Sigmoid colon (tissue), 6 donors: ENCODE measurements at regions not wholly inside any gene's neighbourhood (a gene's known extent, or its start where the extent isn't known, plus 50 kb on each side); places are given as distances from the start of the nearest gene placed in this dataset.

Source experiments
- DNase-seq: peaks from one replicate; pipeline ENCODE4 v3.0.0-alpha.2; 2019
- H3K27ac ChIP-seq, 4 donors: fragments of 200-600 bp; sonication (generic); one replicate each; pipeline ENCODE4 v1.5.1; 2016 to 2019; ENCODE audit warnings: mild to moderate bottlenecking in 1 of 4
- H3K27me3 ChIP-seq, 3 donors: fragments of 200-600 bp; sonication (generic); one replicate each; pipeline ENCODE4 v1.5.1; 2019; ENCODE audit warnings: mild to moderate bottlenecking in 1 of 3
- H3K36me3 ChIP-seq, 4 donors: fragments of 200-600 bp; sonication (generic); one replicate each; pipeline ENCODE4 v1.5.1; 2016 to 2019
- H3K4me1 ChIP-seq, 4 donors: fragments of 200-600 bp; sonication (generic); one replicate each; pipeline ENCODE4 v1.5.1; 2017 to 2019
- H3K4me3 ChIP-seq, 4 donors: fragments of 200-600 bp; sonication (generic); one replicate each; pipeline ENCODE4 v1.5.1; 2017 to 2019; ENCODE audit warnings: mild to moderate bottlenecking in 2 of 4, moderate library complexity in 1 of 4
- H3K9me3 ChIP-seq, 4 donors: fragments of 200-600 bp in 3 of 4; sonication (generic) in 3 of 4; one replicate each; pipeline versions ENCODE4 v1.5.1 to v1.6.1; 2013 to 2019
- EP300 ChIP-seq, 4 donors: sonication (generic); formaldehyde crosslinking; IDR thresholded peaks; one replicate each; pipeline ENCODE4 v1.6.1; 2017; ENCODE audit warnings: antibody characterized with exemption in 4 of 4
- POLR2A ChIP-seq, 2 donors: fragments of 450-650 bp; IDR thresholded peaks; one replicate each; pipeline ENCODE4 v1.6.1; 2016; ENCODE audit warnings: antibody characterized with exemption in 2 of 2, mild to moderate bottlenecking in 2 of 2, moderate library complexity in 2 of 2
- POLR2AphosphoS5 ChIP-seq, 4 donors: sonication (generic); formaldehyde crosslinking; IDR thresholded peaks; one replicate each; pipeline ENCODE4 v1.6.1; 2017; ENCODE audit warnings: antibody characterized with exemption in 4 of 4
- WGBS, 2 donors: extraction: QIAGEN DNeasy Blood & Tissue Kit; methylation state at CpG; one replicate each; pipeline ENCODE4 v1.1.7; 2013; 5-methylcytosine and 5-hydroxymethylcytosine counted together
- intact Hi-C: fragments of 100-400 bp; cut with DNase I; formaldehyde crosslinking; loops from one replicate; pipeline ENCODE4 v1.15.1; 2023
- TF ChIP-seq, protein P1 (sequence below), 4 experiments: fragments of 450-650 bp in 3 of 4; fragments of 200-600 bp in 1 of 4; IDR thresholded peaks; one replicate each; pipeline ENCODE4 v1.5.1; 2016 to 2019; ENCODE audit warnings: antibody characterized with exemption in 4 of 4, mild to moderate bottlenecking in 3 of 4, moderate library complexity in 2 of 4
- donor health status: healthy with polysubstance abuse.
- donor health status: healthy.

GRCh38 chr17:34721326-34721725, 141.9 kb downstream of the TMEM132E start:
- DNase-seq: no peak
- H3K27me3 ChIP-seq: peaks cover 0 to 5% (median 0%) of the 10 kb centered on the region in 3 donors
- no peaks in the 10 kb centered on the region for H3K36me3 ChIP-seq
- WGBS, 2 donors: 70 to 78% methylated on average over 6 of the region's 6 CpGs
- intact Hi-C loops: no loop called here
- TF ChIP-seq POLR2AphosphoS5 (IDR thresholded peaks at IDR 0.05): no peak
- no peak for TF ChIP-seq EP300 (IDR thresholded peaks at IDR 0.05)
- TF ChIP-seq, protein P1, sequence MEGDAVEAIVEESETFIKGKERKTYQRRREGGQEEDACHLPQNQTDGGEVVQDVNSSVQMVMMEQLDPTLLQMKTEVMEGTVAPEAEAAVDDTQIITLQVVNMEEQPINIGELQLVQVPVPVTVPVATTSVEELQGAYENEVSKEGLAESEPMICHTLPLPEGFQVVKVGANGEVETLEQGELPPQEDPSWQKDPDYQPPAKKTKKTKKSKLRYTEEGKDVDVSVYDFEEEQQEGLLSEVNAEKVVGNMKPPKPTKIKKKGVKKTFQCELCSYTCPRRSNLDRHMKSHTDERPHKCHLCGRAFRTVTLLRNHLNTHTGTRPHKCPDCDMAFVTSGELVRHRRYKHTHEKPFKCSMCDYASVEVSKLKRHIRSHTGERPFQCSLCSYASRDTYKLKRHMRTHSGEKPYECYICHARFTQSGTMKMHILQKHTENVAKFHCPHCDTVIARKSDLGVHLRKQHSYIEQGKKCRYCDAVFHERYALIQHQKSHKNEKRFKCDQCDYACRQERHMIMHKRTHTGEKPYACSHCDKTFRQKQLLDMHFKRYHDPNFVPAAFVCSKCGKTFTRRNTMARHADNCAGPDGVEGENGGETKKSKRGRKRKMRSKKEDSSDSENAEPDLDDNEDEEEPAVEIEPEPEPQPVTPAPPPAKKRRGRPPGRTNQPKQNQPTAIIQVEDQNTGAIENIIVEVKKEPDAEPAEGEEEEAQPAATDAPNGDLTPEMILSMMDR (IDR thresholded peaks at IDR 0.05): no peak
- TF ChIP-seq POLR2A (IDR thresholded peaks at IDR 0.05): no peak
- H3K4me3 ChIP-seq: no peak overlapping the region
- H3K9me3 ChIP-seq: no peaks in the 10 kb centered on the region
- H3K4me1 ChIP-seq: no peaks in the 10 kb centered on the region
- H3K27ac ChIP-seq: no peak overlapping the region

GRCh38 chr17:34720760-34721159, 141.4 kb downstream of the TMEM132E start:
- H3K4me3 ChIP-seq: no peak overlapping the region
- intact Hi-C loops: no loop called here

GRCh38 chr17:34719569-34719968, 140.2 kb downstream of the TMEM132E start:
- TF ChIP-seq POLR2A (IDR thresholded peaks at IDR 0.05) (no peak), POLR2AphosphoS5 (IDR thresholded peaks at IDR 0.05) (no peak), EP300 (IDR thresholded peaks at IDR 0.05) (no peak)
- TF ChIP-seq, protein P1 (IDR thresholded peaks at IDR 0.05): no peak
- no peaks in the 10 kb centered on the region for H3K9me3 ChIP-seq
- H3K4me3 ChIP-seq: no peak overlapping the region
- intact Hi-C loops: no loop called here
- no peaks in the 10 kb centered on the region for H3K36me3 ChIP-seq
- WGBS, 2 donors: 85 to 90% methylated on average over 11 of the region's 11 CpGs
- no peaks in the 10 kb centered on the region for H3K4me1 ChIP-seq
- DNase-seq: no peak
- H3K27me3 ChIP-seq: peaks cover 0 to 5% (median 0%) of the 10 kb centered on the region in 3 donors
- no peak overlapping the region for H3K27ac ChIP-seq

More at GRCh38 chr17:34720760-34721159, 141.4 kb downstream of the TMEM132E start:
- Histone ChIP-seq H3K9me3 (no peaks in the 10 kb centered on the region), H3K4me1 (no peaks in the 10 kb centered on the region), H3K36me3 (no peaks in the 10 kb centered on the region), H3K27me3 (peaks cover 0 to 5% (median 0%) of the 10 kb centered on the region in 3 donors), H3K27ac (no peak overlapping the region)
- no peak for TF ChIP-seq POLR2A (IDR thresholded peaks at IDR 0.05)
- no peak for TF ChIP-seq POLR2AphosphoS5 (IDR thresholded peaks at IDR 0.05)
- no peak for TF ChIP-seq EP300 (IDR thresholded peaks at IDR 0.05)
- TF ChIP-seq, protein P1 (IDR thresholded peaks at IDR 0.05): no peak
- DNase-seq: no peak

DNA sequence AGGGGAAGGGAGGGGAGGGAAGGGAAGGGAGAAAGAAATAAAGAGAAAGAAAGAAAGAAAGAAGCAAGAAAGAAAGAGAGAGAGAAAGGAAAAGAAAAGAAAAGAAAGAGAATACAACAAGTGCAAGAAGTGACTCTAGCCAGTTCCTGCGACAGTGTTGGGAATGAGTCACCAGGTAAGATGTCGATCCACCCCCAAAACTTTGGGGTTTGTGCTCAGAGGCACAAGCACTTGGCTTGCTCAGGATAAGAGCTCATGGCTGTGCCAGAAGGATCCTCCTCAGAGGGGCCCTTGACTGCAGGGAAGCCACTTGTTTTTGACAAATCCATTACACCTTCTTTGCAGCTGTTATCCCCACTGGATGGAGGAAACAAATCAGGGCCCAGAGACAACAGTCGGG, 137.7 kb downstream of the TMEM132E start:
- DNase-seq: no peak
- Histone ChIP-seq H3K9me3 (no peaks in the 10 kb centered on the region), H3K27ac (no peak overlapping the region), H3K36me3 (no peaks in the 10 kb centered on the region), H3K4me1 (no peaks in the 10 kb centered on the region), H3K27me3 (no peaks in the 10 kb centered on the region), H3K4me3 (no peak overlapping the region)
- intact Hi-C loops: no loop called here
- TF ChIP-seq POLR2AphosphoS5 (IDR thresholded peaks at IDR 0.05) (no peak), POLR2A (IDR thresholded peaks at IDR 0.05) (no peak), EP300 (IDR thresholded peaks at IDR 0.05) (no peak)
- TF ChIP-seq, protein P1 (IDR thresholded peaks at IDR 0.05): no peak
- WGBS, 2 donors: 62 to 65% methylated on average over 3 of the region's 3 CpGs

GRCh38 chr17:34716291-34716690, 136.9 kb downstream of the TMEM132E start:
- Histone ChIP-seq H3K27ac (no peak overlapping the region), H3K9me3 (no peaks in the 10 kb centered on the region), H3K36me3 (no peaks in the 10 kb centered on the region), H3K27me3 (no peaks in the 10 kb centered on the region), H3K4me1 (no peaks in the 10 kb centered on the region), H3K4me3 (no peak overlapping the region)
- WGBS, 2 donors: 81 to 85% methylated on average over 3 of the region's 3 CpGs
- intact Hi-C loops: no loop called here
- no peak for DNase-seq
- TF ChIP-seq EP300 (IDR thresholded peaks at IDR 0.05) (no peak), POLR2A (IDR thresholded peaks at IDR 0.05) (no peak), POLR2AphosphoS5 (IDR thresholded peaks at IDR 0.05) (no peak)
- TF ChIP-seq, protein P1 (IDR thresholded peaks at IDR 0.05): no peak
